OCI-LY3 (cell line): ENCODE measurements at regions not wholly inside any gene's neighbourhood (a gene's known extent, or its start where the extent isn't known, plus 50 kb on each side); places are given as distances from the start of the nearest gene placed in this dataset.

Experiments
- H2AFZ ChIP-seq: fragments of 200-600, 300-600 bp; shearing (Covaris generic); 2 replicates; pipeline ENCODE4 v1.6.0; 2014; ENCODE audit warnings: antibody characterized with exemption, low read depth, low read length
- H3K27ac ChIP-seq: fragments of 200-600, 300-600 bp; sonication (generic); 2 replicates; pipeline ENCODE4 v1.5.1; 2014; ENCODE audit warnings: mild to moderate bottlenecking, low read length, moderate library complexity, mixed read lengths
- H3K27me3 ChIP-seq: fragments of 200-600, 300-600 bp; sonication (generic); 2 replicates; pipeline ENCODE4 v1.6.1; 2014; ENCODE audit warnings: low read depth, low read length, mixed read lengths
- H3K36me3 ChIP-seq: fragments of 200-600, 300-600 bp; sonication (generic); replicated peaks from 2 replicates; pipeline ENCODE3; 2014; ENCODE audit warnings: low read depth, low read length, mixed read lengths
- H3K4me1 ChIP-seq: fragments of 300-600, 200-600 bp; sonication (generic); 2 replicates; pipeline ENCODE4 v1.6.1; 2014; ENCODE audit warnings: low read length, mixed read lengths
- H3K4me2 ChIP-seq: fragments of 200-600, 300-600 bp; sonication (generic); 2 replicates; pipeline ENCODE4 v1.6.1; 2014; ENCODE audit warnings: low read length, mixed read lengths
- H3K4me3 ChIP-seq: fragments of 300-600, 200-600 bp; sonication (generic); 2 replicates; pipeline ENCODE4 v1.5.1; 2014; ENCODE audit warnings: antibody characterized with exemption, mild to moderate bottlenecking, low read length, moderate library complexity
- H3K79me2 ChIP-seq: fragments of 300-600, 200-600 bp; shearing (Covaris generic); 2 replicates; pipeline ENCODE4 v1.6.1; 2014; ENCODE audit warnings: mild to moderate bottlenecking, low read length, mixed read lengths
- H3K9ac ChIP-seq: fragments of 300-600, 200-600 bp; shearing (Covaris generic); 2 replicates; pipeline ENCODE4 v1.6.0; 2014; ENCODE audit warnings: mild to moderate bottlenecking, low read length, moderate library complexity
- H3K9me3 ChIP-seq: fragments of 200-600, 300-600 bp; shearing (Covaris generic); 2 replicates; pipeline ENCODE4 v1.6.1; 2014; ENCODE audit warnings: low read length, mixed read lengths; ENCODE audit not compliant: insufficient read depth
- H4K20me1 ChIP-seq: fragments of 200-600, 300-600 bp; sonication (generic); 2 replicates; pipeline ENCODE4 v1.6.1; 2016; ENCODE audit warnings: low read length, mixed read lengths; ENCODE audit not compliant: insufficient read depth
- CTCF ChIP-seq: fragments of 200-600, 300-600 bp; sonication (generic); IDR thresholded peaks from 2 replicates; pipeline ENCODE4 v1.5.1; 2014; ENCODE audit warnings: antibody characterized with exemption, low read length, low read depth
- EZH2phosphoT487 ChIP-seq: fragments of 200-600 bp; shearing (Covaris generic); IDR thresholded peaks from 2 replicates; pipeline ENCODE4 v1.6.1; 2018; ENCODE audit warnings: antibody characterized with exemption, mixed run types, low read depth

GRCh38 chr14:81656811-81657210 is 123.2 kb upstream of the SEL1L start:
- Histone ChIP-seq H3K36me3 (no peaks in the 10 kb centered on the region), H4K20me1 (no peaks in the 10 kb centered on the region), H3K9me3 (no peaks in the 10 kb centered on the region), H3K27ac (no peak overlapping the region), H3K4me2 (no peak overlapping the region), H2AFZ (no peak overlapping the region), H3K4me1 (no peaks in the 10 kb centered on the region), H3K27me3 (no peaks in the 10 kb centered on the region), H3K79me2 (no peaks in the 10 kb centered on the region), H3K9ac (no peak overlapping the region), H3K4me3 (no peak overlapping the region)
- no peak for TF ChIP-seq EZH2phosphoT487

- Histone ChIP-seq H3K4me2 (no peak overlapping the region), H3K4me1 (no peaks in the 10 kb centered on the region), H3K9ac (no peak overlapping the region), H3K27me3 (no peaks in the 10 kb centered on the region), H3K36me3 (no peaks in the 10 kb centered on the region), H3K79me2 (no peaks in the 10 kb centered on the region), H2AFZ (no peak overlapping the region), H3K27ac (no peak overlapping the region), H3K9me3 (no peaks in the 10 kb centered on the region), H3K4me3 (no peak overlapping the region), H4K20me1 (no peaks in the 10 kb centered on the region)
- TF ChIP-seq EZH2phosphoT487 (no peak), CTCF (no peak)
Observed at GRCh38 chr14:81662066-81662465, 128.4 kb upstream of the SEL1L start.

GRCh38 chr14:81662570-81663197 is 129.0 kb upstream of the SEL1L start:
- H3K9me3 ChIP-seq = no peaks in the 10 kb centered on the region
- no peak overlapping the region for H3K4me3 ChIP-seq
- H3K9ac ChIP-seq = no peak overlapping the region
- no peaks in the 10 kb centered on the region for H3K79me2 ChIP-seq
- TF ChIP-seq CTCF = no peak
- no peak for TF ChIP-seq EZH2phosphoT487
- H3K36me3 ChIP-seq = no peaks in the 10 kb centered on the region
- H3K27ac ChIP-seq = no peak overlapping the region
- H3K4me1 ChIP-seq = no peaks in the 10 kb centered on the region
- H2AFZ ChIP-seq = no peak overlapping the region
- H3K27me3 ChIP-seq = no peaks in the 10 kb centered on the region
- no peak overlapping the region for H3K4me2 ChIP-seq
- no peaks in the 10 kb centered on the region for H4K20me1 ChIP-seq

GRCh38 chr14:81668626-81669274 is 135.1 kb upstream of the SEL1L start:
- Histone ChIP-seq H3K79me2 (no peaks in the 10 kb centered on the region), H3K4me3 (no peak overlapping the region), H3K9me3 (no peaks in the 10 kb centered on the region), H4K20me1 (no peaks in the 10 kb centered on the region), H3K4me2 (no peak overlapping the region), H3K4me1 (no peaks in the 10 kb centered on the region), H3K27me3 (no peaks in the 10 kb centered on the region), H3K9ac (no peak overlapping the region), H3K36me3 (no peaks in the 10 kb centered on the region), H2AFZ (no peak overlapping the region), H3K27ac (no peak overlapping the region)
- TF ChIP-seq EZH2phosphoT487 = no peak
- no peak for TF ChIP-seq CTCF
